Central memory CD8-positive, alpha-beta T cell (primary cell): ENCODE measurements at regions not wholly inside any gene's neighbourhood (a gene's known extent, or its start where the extent isn't known, plus 50 kb on each side); places are given as distances from the start of the nearest gene placed in this dataset.

Source experiments
- ATAC-seq: fragments of 150-1000 bp; cut with Tn5 transposase; replicated peaks from 2 replicates; pipeline ENCODE4 v1.10.0; 2022; ENCODE audit warnings: mild to moderate bottlenecking, moderate FRiP score, moderate number of reproducible peaks; ENCODE audit not compliant: poor library complexity, severe bottlenecking; ENCODE audit errors: extremely low read depth
- DNase-seq, 2 donors: peaks; one replicate each; pipeline ENCODE4 v3.0.0; 2021; ENCODE audit warnings: low spot score in 2 of 2
- H3K27ac Mint-ChIP-seq: one replicate; pipeline ENCODE4 v1.8.0; 2022; ENCODE audit warnings: low read depth, mild to moderate bottlenecking, moderate library complexity, mixed read lengths
- H3K27me3 Mint-ChIP-seq: one replicate; pipeline ENCODE4 v1.8.0; 2022; ENCODE audit warnings: mixed read lengths
- H3K36me3 Mint-ChIP-seq: one replicate; pipeline ENCODE4 v1.8.0; 2022; ENCODE audit warnings: mild to moderate bottlenecking, moderate library complexity, mixed read lengths; ENCODE audit not compliant: insufficient read depth
- H3K4me1 Mint-ChIP-seq: one replicate; pipeline ENCODE4 v1.8.0; 2022; ENCODE audit warnings: mixed read lengths
- H3K4me3 Mint-ChIP-seq: one replicate; pipeline ENCODE4 v1.8.0; 2022; ENCODE audit warnings: mild to moderate bottlenecking, moderate library complexity, mixed read lengths
- H3K9me3 Mint-ChIP-seq: one replicate; pipeline ENCODE4 v1.8.0; 2022; ENCODE audit warnings: mixed read lengths

- Mint-ChIP-seq H3K27me3 (no peaks in the 10 kb centered on the region), H3K36me3 (peaks cover 3% of the 10 kb centered on the region), H3K4me1 (no peaks in the 10 kb centered on the region), H3K4me3 (no peak overlapping the region), H3K9me3 (peaks cover 4% of the 10 kb centered on the region), H3K27ac (no peak overlapping the region)
- no peak for DNase-seq
- no peak for ATAC-seq
Observed at GRCh38 chr12:17695495-17695894, 394.5 kb downstream of the RERGL start.

- ATAC-seq (no peak), DNase-seq (no peak)
- Mint-ChIP-seq H3K27ac (no peak overlapping the region), H3K4me1 (no peaks in the 10 kb centered on the region), H3K27me3 (no peaks in the 10 kb centered on the region), H3K9me3 (peaks cover 18% of the 10 kb centered on the region), H3K36me3 (peaks cover 3% of the 10 kb centered on the region), H3K4me3 (no peak overlapping the region)
Observed at GRCh38 chr12:17691369-17691768, 398.6 kb downstream of the RERGL start.

GRCh38 chr12:17680220-17680619, 409.8 kb downstream of the RERGL start:
- Mint-ChIP-seq H3K4me1 (no peaks in the 10 kb centered on the region), H3K27ac (no peak overlapping the region), H3K4me3 (no peak overlapping the region), H3K27me3 (no peaks in the 10 kb centered on the region), H3K36me3 (no peaks in the 10 kb centered on the region), H3K9me3 (peaks cover 19% of the 10 kb centered on the region)
- no peak for ATAC-seq
- DNase-seq = no peak

- H3K9me3 Mint-ChIP-seq = peaks cover 5% of the 10 kb centered on the region
- ATAC-seq (no peak), DNase-seq (no peak)
- no peak overlapping the region for H3K27ac Mint-ChIP-seq
- no peaks in the 10 kb centered on the region for H3K4me1 Mint-ChIP-seq
- H3K4me3 Mint-ChIP-seq = no peak overlapping the region
- H3K36me3 Mint-ChIP-seq = no peaks in the 10 kb centered on the region
- no peaks in the 10 kb centered on the region for H3K27me3 Mint-ChIP-seq
Observed at GRCh38 chr12:17666641-17667324, 423.2 kb downstream of the RERGL start.

- DNase-seq (no peak), ATAC-seq (no peak)
- H3K36me3 Mint-ChIP-seq = no peaks in the 10 kb centered on the region
- no peaks in the 10 kb centered on the region for H3K27me3 Mint-ChIP-seq
- H3K9me3 Mint-ChIP-seq = peaks cover 5% of the 10 kb centered on the region
- H3K27ac Mint-ChIP-seq = no peak overlapping the region
- H3K4me3 Mint-ChIP-seq = no peak overlapping the region
- no peaks in the 10 kb centered on the region for H3K4me1 Mint-ChIP-seq
Observed at GRCh38 chr12:17665839-17666238, 424.2 kb downstream of the RERGL start.

- Mint-ChIP-seq H3K27me3 (no peaks in the 10 kb centered on the region), H3K9me3 (peaks cover 15% of the 10 kb centered on the region), H3K27ac (no peak overlapping the region), H3K4me1 (no peaks in the 10 kb centered on the region), H3K4me3 (no peak overlapping the region), H3K36me3 (no peaks in the 10 kb centered on the region)
- no peak for DNase-seq
- ATAC-seq = no peak
Observed at GRCh38 chr12:17661250-17661649, 428.7 kb downstream of the RERGL start.

- no peak overlapping the region for H3K4me3 Mint-ChIP-seq
- no peaks in the 10 kb centered on the region for H3K4me1 Mint-ChIP-seq
- H3K27ac Mint-ChIP-seq = no peak overlapping the region
- no peaks in the 10 kb centered on the region for H3K27me3 Mint-ChIP-seq
- no peaks in the 10 kb centered on the region for H3K9me3 Mint-ChIP-seq
- no peak for ATAC-seq
- DNase-seq = no peak
- no peaks in the 10 kb centered on the region for H3K36me3 Mint-ChIP-seq
Observed at GRCh38 chr12:17652436-17652835, 437.6 kb downstream of the RERGL start.

- Mint-ChIP-seq H3K27ac (no peak overlapping the region), H3K4me3 (no peak overlapping the region), H3K9me3 (no peaks in the 10 kb centered on the region), H3K4me1 (peaks cover 6% of the 10 kb centered on the region), H3K27me3 (no peaks in the 10 kb centered on the region), H3K36me3 (no peaks in the 10 kb centered on the region)
- DNase-seq (no peak), ATAC-seq (no peak)
Observed at GRCh38 chr12:17642340-17642650, 447.7 kb downstream of the RERGL start.

- Mint-ChIP-seq H3K9me3 (no peaks in the 10 kb centered on the region), H3K36me3 (no peaks in the 10 kb centered on the region), H3K27me3 (no peaks in the 10 kb centered on the region), H3K4me1 (peaks cover 6% of the 10 kb centered on the region), H3K27ac (no peak overlapping the region), H3K4me3 (no peak overlapping the region)
- ATAC-seq (no peak), DNase-seq (no peak)
Observed at GRCh38 chr12:17640615-17641014, 449.4 kb downstream of the RERGL start.

- DNase-seq = no peak
- Mint-ChIP-seq H3K27ac (no peak overlapping the region), H3K4me1 (no peaks in the 10 kb centered on the region), H3K36me3 (no peaks in the 10 kb centered on the region), H3K4me3 (no peak overlapping the region), H3K9me3 (peaks cover 19% of the 10 kb centered on the region), H3K27me3 (no peaks in the 10 kb centered on the region)
- ATAC-seq = no peak
Observed at GRCh38 chr12:17618831-17619230, 471.2 kb downstream of the RERGL start.

GRCh38 chr12:17609701-17610100, 480.3 kb downstream of the RERGL start:
- H3K27ac Mint-ChIP-seq = no peak overlapping the region
- no peaks in the 10 kb centered on the region for H3K9me3 Mint-ChIP-seq
- no peak overlapping the region for H3K4me3 Mint-ChIP-seq
- H3K4me1 Mint-ChIP-seq = no peaks in the 10 kb centered on the region
- ATAC-seq (no peak), DNase-seq (no peak)
- no peaks in the 10 kb centered on the region for H3K27me3 Mint-ChIP-seq
- H3K36me3 Mint-ChIP-seq = no peaks in the 10 kb centered on the region

- no peak for DNase-seq
- H3K9me3 Mint-ChIP-seq = no peaks in the 10 kb centered on the region
- ATAC-seq = no peak
Observed at GRCh38 chr12:17609153-17609552, 480.8 kb downstream of the RERGL start.

GRCh38 chr12:17595111-17595510, 494.9 kb downstream of the RERGL start:
- Mint-ChIP-seq H3K27ac (no peak overlapping the region), H3K9me3 (peaks cover 5% of the 10 kb centered on the region), H3K27me3 (no peaks in the 10 kb centered on the region), H3K36me3 (peaks cover 2% of the 10 kb centered on the region), H3K4me1 (no peaks in the 10 kb centered on the region), H3K4me3 (no peak overlapping the region)
- ATAC-seq = no peak
- no peak for DNase-seq

More at GRCh38 chr12:17609153-17609552, 480.8 kb downstream of the RERGL start:
- H3K27ac Mint-ChIP-seq = no peak overlapping the region
- H3K36me3 Mint-ChIP-seq = no peaks in the 10 kb centered on the region
- H3K27me3 Mint-ChIP-seq = no peaks in the 10 kb centered on the region
- H3K4me1 Mint-ChIP-seq = no peaks in the 10 kb centered on the region
- no peak overlapping the region for H3K4me3 Mint-ChIP-seq
